MV-4-11 (cell line): ENCODE measurements at regions not wholly inside any gene's neighbourhood (a gene's known extent, or its start where the extent isn't known, plus 50 kb on each side); places are given as distances from the start of the nearest gene placed in this dataset.

Experiments used
- DNase-seq: peaks from one replicate; lab custom pipeline; 2025; lab: John Stamatoyannopoulos, UW

DNA sequence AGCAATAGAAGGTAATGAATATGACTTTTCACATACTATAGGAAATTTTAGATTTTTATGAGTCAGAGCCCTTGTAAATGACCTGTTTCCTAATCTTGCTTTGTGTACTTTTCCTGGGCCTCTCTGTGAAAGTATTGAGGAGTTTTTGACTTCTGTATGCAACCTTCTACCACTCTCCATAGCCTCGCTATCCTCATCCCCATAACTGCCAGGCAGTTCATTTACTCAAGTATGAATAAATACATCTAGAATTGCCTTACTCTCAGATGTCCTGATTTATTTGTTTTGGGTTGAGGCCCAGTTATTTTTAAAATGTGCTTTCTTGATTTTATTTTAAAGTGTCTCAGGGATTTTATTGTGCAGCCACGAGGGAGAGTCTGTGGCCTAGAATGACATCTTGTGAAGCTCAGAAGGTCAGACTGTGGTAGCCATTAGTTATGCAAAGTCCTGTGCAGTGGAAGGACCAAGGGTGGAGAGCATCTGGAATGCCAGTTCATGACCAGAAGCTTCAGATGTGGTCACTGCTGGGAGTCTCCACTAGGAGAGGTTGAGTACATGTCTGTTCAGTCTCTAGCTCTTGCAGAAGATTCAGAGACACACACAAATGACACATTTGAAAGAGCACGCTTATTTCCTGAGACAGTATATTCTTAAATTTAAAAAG is 346.2 kb upstream of the IMPG1 start:
- DNase-seq, result no peak

- no peak for DNase-seq
Measured at GRCh38 chr6:76416821-76417605, 344.6 kb upstream of the IMPG1 start.

GRCh38 chr6:76403064-76403463 is 330.6 kb upstream of the IMPG1 start:
- DNase-seq, result no peak

DNA sequence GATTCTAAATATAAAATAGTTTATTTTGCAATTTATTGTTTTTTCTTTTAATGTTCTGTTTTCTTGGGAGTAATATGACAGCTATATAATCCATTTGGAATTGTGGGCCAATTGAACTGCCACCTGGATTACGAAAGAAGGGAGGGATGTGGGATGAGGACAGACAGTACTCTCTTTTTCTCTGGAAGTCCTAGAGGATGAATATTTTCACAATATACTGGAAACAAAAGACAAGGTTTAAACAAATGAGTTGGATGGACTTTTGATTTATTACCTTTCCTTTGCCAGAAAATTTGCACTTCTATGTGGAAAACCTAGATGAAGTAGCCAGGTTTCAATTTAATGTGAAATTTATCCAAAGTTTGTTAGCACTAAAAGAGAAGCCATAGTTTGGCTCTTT is 325.5 kb upstream of the IMPG1 start:
- DNase-seq, result no peak

- no peak for DNase-seq
Measured at GRCh38 chr6:76382201-76382600, 309.7 kb upstream of the IMPG1 start.

DNA sequence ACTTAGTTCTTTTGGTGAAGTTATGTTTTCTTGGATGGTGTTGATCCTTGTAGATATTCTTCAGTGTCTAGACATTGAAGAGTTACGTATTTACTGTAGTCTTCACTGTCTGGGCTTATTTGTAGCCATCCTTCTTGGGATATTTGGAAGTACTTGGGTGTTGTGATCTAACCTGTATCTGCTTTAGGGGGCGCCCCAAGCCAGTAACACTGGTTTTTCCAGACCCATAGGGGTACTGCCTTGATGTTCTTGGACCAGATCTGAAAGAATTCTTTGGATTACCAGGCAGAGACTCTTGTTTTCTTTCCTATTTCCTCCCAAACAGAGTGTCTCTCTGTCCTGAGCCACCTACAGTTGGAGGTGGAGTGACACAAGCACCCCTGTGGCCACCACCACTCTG is 309.1 kb upstream of the IMPG1 start:
- no peak for DNase-seq

DNA sequence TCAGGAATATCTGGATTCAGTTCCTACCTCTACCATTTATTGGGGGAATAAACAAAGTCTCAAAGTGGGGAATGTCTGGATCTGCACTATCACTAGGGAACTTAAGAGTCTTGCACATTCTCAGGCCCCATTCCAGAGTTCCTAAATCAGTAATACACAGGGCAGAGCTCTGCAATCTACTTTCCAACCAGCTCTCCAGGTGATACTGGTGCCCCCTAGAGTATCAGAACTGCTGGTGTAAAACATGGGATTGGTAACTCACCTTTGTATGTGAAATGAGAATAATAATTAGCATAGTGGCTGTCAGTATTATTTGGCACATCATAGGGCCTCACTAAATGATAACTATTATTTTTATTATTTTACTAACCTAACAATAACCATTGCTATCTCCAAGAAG is 278.8 kb upstream of the IMPG1 start:
- no peak for DNase-seq

GRCh38 chr6:76347539-76347938 is 275.1 kb upstream of the IMPG1 start:
- no peak for DNase-seq

GRCh38 chr6:76342611-76343160 is 270.2 kb upstream of the IMPG1 start:
- no peak for DNase-seq

GRCh38 chr6:76330031-76330430 is 257.6 kb upstream of the IMPG1 start:
- no peak for DNase-seq

- DNase-seq, result no peak
Measured at GRCh38 chr6:76326871-76327270, 254.4 kb upstream of the IMPG1 start.
